NCI-H2227 (cell line): ENCODE measurements at regions not wholly inside any gene's neighbourhood (a gene's known extent, or its start where the extent isn't known, plus 50 kb on each side); places are given as distances from the start of the nearest gene placed in this dataset.
"Not testable (repeated sequence)": the region's sequence is repeated elsewhere in the genome, so short reads cannot be mapped to it uniquely, and the experiment has no call there.

Source experiments
- DNase-seq: peaks from one replicate; lab custom pipeline; 2025; ENCODE audit not compliant: unreplicated experiment; lab: John Stamatoyannopoulos, UW

GRCh38 chr6:21741221-21742109 is 147.9 kb downstream of the SOX4 start:
- peak; percentile 19 for DNase-seq

GRCh38 chr6:21742238-21742660 is 148.7 kb downstream of the SOX4 start:
- no peak for DNase-seq

- DNase-seq = no peak
Observed at GRCh38 chr6:21744331-21744730, 150.8 kb downstream of the SOX4 start.

GRCh38 chr6:21745543-21746337 is 152.2 kb downstream of the SOX4 start:
- no peak for DNase-seq

GRCh38 chr6:21747441-21747840 is 153.9 kb downstream of the SOX4 start:
- DNase-seq = no peak

GRCh38 chr6:21748343-21749056 is 154.9 kb downstream of the SOX4 start:
- no peak for DNase-seq

- no peak for DNase-seq
Observed at GRCh38 chr6:21749754-21750153, 156.2 kb downstream of the SOX4 start.

GRCh38 chr6:21750575-21750974 is 157.0 kb downstream of the SOX4 start:
- no peak for DNase-seq

- no peak for DNase-seq
Observed at GRCh38 chr6:21751608-21752007, 158.1 kb downstream of the SOX4 start.

GRCh38 chr6:21752054-21752811 is 158.7 kb downstream of the SOX4 start:
- DNase-seq = no peak

- DNase-seq = no peak
Observed at GRCh38 chr6:21753241-21754108, 159.9 kb downstream of the SOX4 start.

GRCh38 chr6:21754891-21755290 is 161.3 kb downstream of the SOX4 start:
- no peak for DNase-seq

GRCh38 chr6:21756487-21756886 is 162.9 kb downstream of the SOX4 start:
- DNase-seq = no peak

- DNase-seq = not testable (repeated sequence)
Observed at GRCh38 chr6:21757392-21757791, 163.8 kb downstream of the SOX4 start.

- DNase-seq = no peak
Observed at GRCh38 chr6:21759721-21760120, 166.2 kb downstream of the SOX4 start.

- not testable (repeated sequence) for DNase-seq
Observed at GRCh38 chr6:21761053-21761730, 167.6 kb downstream of the SOX4 start.

- no peak for DNase-seq
Observed at GRCh38 chr6:21764989-21765388, 171.4 kb downstream of the SOX4 start.

GRCh38 chr6:21767891-21768648 is 174.5 kb downstream of the SOX4 start:
- no peak for DNase-seq
